OCI-M1 (cell line): ENCODE measurements at regions not wholly inside any gene's neighbourhood (a gene's known extent, or its start where the extent isn't known, plus 50 kb on each side); places are given as distances from the start of the nearest gene placed in this dataset.

Source experiments
- DNase-seq: peaks from one replicate; lab custom pipeline; 2025; lab: John Stamatoyannopoulos, UW

DNA sequence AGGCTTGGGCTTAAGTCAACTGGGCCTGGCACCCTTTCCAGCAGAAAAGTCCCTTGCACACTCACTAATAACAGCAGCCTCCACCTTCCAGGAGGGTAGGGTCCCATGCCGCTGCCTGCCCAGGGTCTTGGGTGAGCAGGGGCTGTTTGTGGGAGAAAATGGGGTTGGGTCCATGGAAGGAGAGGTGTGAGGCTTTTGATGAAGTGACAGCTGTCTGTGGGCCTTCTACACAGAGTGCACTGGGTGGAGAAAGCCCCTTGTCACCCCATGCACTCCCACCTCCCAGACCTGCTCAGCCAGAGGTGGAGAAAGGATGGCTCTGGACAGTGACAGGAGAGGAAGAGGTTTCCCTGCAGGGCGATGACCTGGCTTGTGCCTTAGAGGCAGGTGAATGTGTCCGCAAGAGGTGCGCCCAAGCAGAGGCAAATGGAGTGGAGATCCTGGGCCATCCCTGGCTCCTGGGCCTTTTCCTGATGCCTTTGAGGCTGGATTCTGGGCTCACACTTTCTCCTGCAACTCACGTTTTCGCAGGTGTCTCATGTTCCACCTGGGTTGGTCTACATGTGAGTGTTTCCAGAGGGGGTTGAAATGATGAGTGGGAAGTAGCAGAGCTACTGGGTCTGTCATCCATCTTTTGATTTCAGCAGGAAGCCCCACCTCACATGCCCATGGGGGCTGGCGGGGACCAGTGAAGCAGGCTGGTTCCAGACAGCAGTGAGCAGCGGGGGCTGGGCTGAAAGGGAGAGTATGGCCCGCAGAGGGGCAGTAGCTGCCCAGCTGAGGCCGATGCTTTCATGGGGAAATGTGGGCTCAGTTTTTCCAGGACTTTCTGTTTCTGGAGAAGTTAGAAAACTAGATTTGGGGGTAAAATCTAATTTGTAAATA lies 85.2 kb upstream of the PRR23E start:
- DNase-seq: no peak

DNA sequence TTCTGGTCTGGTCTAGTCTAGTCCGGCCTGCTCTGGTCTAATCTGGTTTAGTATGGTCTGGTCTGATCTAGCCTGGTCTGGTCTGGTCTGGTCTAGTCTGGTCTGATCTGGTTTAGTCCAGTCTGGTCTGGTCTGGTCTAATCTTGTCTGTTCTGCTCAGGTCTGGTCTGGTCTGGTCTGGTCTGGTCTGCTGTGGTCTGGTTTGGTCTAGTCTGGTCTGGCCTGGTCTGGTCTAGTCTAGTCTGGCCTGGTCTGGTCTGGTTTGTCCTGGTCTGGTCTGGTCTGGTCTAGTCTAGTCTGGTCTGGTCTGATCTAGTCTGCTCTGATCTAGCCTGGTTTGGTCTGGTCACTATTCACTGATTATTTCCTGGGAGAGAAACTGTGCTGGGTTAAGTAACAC lies 84.1 kb upstream of the PRR23E start:
- no peak for DNase-seq

DNA sequence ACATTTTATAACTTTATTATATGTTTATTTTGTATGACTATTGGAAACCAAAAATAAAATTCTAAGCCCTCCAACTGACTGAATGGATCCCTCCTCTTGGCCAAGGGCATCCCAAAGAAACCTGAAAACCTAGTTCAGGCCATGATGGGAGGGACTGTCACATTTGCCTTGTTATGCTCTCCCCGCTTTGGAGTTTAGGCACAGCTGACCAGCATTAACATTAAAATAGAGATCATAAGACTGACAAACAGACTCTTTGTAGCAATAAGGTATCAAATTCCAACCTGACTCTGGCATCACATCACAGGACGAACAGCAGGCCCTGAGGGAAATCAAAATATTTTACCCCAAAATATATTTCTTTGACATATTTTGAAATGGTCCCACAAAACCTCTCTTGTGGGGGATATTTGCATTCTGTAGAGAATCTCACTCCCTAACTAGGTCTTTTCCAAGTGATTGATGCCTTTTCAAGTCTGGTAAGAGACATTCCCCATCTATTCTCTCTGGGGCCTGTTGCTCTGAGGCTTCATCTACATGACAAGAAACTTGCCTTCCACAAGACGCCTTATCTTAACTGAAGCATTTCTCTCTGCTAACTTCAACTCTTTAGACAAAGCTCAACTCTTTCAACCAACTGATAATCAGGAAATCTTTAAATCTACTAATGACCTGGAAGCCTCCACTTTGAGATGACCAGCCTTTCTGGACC lies 81.8 kb upstream of the PRR23E start:
- DNase-seq: no peak

DNA sequence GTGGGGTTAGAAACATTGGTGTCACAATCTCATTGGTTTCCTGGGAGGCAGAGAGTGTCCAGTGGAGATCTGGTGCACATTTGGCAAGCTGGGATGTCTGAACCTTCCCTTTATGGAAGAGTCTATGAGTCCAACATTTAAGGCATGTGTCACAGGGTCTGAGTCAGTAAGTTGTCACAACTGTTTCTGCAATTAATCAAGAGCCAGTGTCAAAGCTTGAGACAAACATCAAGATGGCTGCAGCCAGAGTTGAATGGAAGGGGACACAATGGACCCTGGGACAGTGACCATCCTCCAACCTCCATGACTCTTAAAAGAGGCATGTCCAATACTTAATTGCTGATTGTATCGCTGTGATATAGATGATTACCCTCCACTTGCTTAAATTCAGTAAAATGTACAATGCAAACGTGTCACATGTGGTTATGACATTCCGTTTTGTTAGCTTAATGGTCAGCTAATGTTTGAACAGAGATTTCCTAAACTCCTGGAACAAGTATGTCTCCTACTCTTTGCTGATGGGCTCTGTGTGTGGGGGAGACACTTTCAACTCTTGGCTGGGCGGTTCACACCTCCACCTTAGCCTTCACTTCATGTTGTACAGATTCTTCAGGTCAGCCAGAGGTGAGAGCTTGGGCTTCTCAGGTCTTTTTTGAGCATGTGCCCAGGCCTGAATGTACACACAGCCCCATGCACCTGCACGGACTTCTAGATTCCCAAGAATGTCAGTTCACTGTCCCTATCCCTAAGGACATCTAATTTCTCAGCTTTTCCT lies 79.9 kb upstream of the PRR23E start:
- no peak for DNase-seq

DNA sequence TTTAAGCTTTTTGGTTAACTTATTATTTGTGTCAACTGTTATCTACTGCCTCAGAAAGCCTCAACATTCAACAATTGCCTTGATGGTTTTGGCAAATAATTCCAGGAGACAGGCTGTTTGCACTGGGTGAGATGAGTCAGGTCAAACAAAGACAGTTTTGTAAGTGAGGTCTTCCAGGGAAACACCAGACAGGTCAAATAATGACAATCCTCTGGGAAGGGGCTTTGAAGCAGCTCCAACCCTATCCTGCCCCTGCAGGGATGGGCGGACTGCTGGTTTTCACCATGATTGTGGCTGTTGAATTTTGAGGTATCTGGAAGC lies 79.4 kb upstream of the PRR23E start:
- no peak for DNase-seq

DNA sequence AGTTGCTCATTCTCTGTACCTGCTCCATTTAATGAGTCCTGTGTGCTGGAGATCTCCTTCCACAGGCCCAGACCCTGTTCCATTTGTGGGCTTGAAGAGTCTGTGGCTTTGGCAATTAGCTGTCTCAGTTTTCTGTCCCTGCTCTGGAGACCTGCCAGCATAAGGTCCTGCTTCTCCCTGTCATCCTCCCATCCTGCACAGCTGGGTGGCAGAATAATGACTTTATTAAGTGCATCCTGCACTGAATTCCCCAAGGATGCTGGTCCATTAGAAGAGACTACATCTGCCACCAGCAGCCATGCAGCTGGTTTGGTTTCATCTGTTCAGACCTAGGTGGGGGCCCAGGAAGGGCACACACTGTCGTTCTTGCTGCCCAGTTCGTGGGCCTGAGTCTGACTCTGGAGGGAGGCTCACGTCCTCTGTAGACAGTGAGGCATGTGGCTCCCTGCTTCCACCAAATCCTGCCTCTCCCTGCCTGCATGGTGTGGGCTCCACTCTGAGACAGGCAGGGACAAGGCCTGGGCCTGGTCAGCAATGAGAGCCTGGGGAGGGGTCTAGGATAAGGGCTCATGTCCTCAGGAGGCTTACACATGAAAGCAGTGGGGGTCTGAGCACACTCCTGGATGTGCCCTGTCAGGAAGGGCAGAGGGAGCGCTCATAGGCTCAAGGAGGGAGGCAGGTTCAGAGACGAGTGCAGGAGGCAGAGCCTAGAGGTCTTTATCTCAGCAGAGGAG lies 78.4 kb upstream of the PRR23E start:
- no peak for DNase-seq

DNA sequence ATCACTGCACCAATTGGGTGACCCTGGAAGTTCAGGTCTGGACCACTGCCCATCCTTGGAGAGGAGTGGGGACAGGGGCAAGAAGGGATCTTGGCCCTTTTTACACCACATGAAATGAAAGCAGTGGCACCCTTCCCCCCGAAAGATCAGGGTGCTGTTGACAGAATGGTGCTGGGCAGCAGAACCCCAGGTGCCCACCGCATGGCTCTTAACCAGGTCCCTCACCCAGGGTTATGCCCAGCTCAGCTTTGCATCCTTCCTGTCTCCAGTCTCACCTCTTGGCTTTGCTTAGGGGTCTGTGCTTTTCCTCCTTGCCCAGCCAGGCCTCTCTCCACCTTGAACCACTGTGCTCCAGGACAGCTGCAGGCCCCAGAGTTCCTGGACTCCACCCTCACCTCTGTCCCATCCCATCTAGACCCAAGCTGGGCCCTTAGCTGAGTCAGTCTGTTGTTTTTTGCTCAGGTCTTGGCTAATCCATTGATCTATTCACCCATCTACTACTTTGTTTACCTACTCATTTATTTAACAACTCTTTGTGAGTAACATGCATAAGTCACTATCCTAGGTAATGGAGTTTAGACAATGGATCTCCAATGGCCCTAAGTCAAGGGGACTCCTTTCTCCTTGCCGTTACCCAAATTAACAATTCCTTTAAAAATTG lies 77.1 kb upstream of the PRR23E start:
- DNase-seq: no peak

DNA sequence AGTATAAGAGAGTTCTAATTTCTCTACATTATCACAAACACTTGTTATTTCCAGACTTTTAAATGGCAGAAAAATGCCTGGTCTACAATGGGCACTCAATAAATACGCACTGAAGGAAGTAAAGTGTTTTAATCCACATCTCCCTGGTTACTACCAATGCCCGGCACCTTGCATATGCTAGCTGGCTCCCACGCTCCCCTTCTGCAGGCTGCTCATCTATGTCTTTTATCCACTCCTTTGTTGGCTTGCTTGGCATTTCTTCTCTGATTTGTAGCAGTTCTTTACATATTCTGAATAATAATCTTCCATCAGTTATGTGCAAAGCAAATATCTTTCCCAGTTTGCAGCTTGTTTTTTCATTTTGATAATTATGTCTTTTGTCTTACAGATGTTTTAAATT lies 74.6 kb upstream of the PRR23E start:
- no peak for DNase-seq

DNA sequence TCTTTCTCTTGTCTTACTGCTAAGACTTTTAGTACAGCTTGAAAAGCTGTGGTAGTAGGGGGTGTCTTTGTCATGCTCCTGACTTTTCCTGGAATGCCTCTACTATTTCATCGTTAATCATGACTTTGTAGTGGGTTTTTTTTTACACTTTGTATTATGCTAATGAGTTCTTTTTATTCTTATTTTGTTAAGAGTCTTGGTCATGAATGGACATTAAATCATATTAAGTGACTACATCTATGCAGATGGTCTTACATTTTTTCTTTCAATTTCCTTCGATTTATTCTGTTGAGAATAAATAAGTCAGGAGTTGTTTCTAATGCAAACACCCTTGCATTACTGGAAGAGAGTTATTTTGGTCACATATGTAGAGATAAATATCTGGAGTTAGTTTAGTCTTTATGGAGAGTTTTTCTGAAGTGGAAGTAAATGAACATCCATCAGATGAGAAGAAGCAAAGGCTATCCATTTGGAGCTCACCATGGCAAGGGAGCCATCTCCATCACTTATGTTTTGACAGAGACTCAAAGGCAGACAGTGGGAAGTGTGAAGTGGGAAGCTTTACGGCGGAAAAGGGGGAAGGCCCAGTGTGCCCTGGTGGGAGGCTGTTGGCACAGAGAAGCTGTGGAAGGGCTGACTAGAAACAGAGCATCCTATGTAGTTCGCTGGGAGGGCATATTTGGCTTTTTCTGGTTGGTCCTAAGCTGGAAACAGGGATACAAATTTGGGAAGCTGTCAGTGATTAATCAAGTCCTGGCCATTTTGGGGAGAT lies 73.1 kb upstream of the PRR23E start:
- no peak for DNase-seq

DNA sequence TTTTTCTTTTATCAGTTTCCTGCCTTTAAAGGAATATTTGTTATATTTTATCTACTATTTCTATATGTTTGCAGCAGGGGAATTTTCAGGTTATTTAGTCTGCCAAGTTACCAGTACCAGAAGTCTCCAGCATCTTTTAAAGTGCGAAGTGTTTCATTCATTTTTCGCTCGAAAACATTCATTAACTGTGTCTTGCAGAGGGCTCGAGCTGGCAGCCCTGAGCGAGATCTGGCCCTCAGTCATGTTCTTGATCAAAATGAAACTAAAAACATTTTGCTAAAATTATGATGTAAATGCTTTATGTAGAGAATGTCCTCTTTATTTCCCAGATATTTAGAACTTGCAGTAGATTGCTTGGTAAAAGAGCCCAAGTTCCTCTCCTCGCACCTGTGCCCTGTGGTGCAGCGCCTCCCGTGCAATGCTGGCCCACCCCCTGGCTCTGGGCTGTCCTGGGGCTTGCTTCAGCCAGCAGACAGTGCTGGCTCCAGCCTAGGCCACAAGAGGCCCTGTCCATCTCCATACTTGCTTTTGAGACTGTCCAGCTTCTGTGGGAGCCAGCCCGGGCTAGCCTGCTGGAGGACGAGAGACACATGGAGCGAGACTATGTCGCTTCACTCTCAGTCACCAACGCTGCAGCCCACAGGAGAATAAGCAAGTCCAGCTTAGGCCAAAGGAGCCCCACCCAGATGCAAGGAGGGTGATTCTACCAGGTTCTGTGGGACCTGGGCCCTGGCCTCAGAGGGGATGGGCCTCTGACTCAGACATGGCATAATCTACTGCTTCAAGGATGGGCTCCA lies 71.9 kb upstream of the PRR23E start:
- no peak for DNase-seq

DNA sequence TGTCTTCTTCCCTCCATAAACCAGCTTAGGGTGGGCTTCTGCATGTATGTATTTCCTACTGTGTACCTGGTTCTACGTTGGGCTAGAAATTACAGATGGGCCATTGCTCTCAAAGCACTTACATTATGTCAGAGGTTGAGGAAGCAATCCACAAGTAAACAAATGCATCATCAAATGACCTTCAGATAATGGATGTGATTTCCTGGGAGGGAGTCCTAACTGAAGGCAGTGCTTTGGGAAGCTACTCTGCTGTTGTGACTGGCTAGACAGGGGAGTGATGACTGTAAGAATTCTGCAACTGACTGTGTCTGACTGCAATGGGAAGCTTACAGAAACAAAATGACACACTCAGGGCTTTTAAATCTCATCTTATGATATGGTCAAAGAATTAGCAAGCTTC lies 71.0 kb upstream of the PRR23E start:
- no peak for DNase-seq

DNA sequence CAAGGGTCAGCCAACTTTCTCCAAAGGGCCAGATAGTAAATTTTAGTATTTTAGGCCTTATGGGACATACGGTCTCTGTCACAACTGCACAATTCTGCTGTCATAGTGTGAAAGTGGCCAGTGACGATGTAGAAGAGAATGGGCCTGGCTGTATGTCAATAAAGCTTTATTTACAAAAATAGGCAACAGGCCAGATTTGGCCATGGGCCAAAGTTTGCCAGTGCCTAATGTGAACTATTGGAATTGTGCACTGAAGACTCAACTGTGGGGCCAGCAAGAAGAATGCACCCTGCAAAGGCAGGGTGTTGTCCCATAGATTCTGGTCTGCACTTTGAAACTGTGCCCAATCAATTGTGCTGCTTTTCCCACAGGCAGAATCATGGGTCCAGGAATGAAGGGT lies 69.4 kb upstream of the PRR23E start:
- DNase-seq: no peak

DNA sequence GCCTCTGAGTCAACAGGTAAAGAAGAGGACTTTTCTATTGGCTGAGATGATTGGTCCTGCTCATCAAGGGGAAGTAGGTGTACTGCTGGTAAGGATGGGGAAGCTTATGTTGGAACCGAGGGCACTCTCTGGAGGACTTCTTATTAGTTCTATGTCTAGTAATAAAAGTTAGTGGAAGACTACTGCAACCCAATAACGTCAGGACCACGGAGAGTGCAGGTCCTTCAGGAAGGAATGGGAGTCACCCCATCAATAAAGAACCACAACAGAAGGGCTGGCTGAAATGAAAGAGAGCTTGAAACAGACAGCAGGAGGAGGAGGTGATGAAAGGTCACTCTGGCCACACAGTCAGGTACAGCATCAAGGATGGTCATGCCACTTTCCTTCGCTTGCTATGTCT lies 68.8 kb upstream of the PRR23E start:
- no peak for DNase-seq

DNA sequence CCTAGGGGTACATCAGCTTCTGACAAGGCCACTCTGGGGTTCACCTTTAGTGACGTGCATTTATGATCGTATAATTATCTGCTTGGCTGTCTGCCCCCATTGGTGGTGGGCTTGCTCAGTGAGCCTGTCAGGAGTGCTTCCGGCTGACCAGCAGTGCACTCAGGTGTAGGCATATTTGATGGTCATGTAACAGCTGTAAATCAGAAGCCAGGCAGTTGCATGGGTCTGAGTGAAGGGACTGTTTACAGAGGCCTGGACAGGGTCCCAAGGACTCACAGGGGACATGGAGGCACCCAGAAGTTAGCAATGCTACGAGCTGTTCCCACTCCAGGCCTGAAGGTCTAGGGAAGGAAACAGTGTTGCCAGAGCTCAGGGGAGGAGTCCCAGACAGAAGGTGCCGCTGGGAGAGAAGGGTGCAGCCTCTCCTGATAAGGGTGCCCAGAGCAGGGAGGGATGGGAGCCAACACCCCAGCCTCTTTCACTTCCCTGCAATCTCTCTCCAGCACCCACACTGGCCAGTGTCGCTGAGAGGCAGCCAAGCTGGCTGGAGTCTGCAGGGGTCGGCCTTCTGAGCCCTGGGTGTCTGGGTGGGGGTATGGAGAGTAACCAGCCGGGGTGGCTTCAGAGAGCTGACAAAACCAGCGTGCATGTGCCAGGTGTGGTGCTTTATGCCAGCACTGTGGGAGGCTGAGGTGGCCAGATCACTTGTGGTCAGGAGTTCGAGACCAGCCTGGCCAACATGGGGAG lies 61.3 kb upstream of the PRR23E start:
- DNase-seq: no peak

DNA sequence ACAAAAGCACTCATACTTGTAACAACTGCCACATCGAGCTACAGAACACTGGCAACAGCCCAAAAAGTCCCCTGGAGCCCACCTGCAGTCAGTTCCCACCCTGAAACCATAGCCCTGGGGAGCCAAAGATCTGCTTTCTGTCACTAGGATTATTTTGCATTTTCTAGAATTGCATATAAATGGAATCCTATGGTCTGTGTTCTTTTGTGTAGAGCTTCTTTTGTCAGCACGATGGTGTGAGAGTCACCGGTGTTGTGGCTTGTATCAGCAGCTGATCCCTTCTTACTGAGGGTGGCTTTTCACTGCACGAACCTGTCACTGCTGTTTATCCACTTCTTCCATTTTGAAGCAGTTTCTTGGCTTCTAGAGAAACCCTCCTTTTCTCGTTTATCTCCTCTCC lies 60.1 kb upstream of the PRR23E start:
- DNase-seq: no peak

DNA sequence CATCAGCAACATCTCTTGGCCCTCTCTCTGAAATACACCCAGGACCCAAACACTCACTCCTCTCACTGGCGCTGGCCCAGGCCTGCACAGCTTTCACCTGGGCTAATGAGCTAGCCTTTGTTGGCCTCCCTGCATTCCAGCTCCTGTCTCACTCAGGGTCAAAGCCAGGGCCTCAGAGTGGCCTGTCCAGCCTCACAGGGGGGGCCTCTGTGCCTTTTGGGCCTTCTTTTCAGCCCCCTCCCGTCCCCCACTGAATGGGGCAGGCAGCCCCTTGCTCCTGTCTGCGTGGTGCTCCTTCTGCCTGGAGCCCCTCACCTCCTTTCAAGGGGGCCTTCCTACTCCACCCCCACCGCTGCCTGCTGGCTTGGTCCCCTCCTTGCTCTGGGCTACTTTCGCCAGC lies 59.0 kb upstream of the PRR23E start:
- no peak for DNase-seq

DNA sequence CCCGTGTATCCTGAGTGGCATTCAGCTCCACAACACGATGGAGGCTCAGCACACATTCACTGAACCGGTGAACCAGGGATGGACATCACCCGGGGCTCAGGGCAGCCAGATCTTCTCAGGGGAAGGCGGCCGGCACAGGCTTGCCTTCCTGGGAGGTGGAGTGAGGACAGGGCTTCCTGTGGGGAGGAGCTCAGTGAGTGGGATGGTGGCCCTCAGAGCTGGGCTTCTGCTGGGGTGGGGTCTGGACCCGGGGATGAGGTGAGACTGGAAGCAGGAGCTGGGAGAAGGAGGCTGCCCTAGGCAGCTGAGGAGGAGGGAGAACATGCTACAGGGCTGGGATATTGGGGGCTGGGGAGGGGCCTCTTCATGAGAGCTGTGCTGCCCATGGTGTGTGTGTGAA lies 58.5 kb upstream of the PRR23E start:
- no peak for DNase-seq

DNA sequence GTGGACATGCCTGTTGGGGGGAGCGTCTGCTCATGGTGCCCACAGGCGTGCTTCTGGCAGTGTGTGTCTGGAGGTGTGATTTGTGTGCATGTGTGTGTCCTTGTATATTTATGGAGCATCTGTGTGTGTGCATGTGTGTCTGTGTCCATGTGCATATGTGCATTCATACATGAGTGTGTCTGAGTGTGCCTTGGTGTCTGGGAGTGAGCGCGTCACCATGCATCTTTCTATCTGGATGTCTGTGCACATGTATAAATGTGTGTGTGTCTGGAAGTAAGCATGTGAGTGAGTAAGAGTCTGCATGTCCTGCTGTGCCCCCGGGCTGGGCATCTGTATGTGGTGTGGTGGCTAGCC lies 58.1 kb upstream of the PRR23E start:
- DNase-seq: no peak

DNA sequence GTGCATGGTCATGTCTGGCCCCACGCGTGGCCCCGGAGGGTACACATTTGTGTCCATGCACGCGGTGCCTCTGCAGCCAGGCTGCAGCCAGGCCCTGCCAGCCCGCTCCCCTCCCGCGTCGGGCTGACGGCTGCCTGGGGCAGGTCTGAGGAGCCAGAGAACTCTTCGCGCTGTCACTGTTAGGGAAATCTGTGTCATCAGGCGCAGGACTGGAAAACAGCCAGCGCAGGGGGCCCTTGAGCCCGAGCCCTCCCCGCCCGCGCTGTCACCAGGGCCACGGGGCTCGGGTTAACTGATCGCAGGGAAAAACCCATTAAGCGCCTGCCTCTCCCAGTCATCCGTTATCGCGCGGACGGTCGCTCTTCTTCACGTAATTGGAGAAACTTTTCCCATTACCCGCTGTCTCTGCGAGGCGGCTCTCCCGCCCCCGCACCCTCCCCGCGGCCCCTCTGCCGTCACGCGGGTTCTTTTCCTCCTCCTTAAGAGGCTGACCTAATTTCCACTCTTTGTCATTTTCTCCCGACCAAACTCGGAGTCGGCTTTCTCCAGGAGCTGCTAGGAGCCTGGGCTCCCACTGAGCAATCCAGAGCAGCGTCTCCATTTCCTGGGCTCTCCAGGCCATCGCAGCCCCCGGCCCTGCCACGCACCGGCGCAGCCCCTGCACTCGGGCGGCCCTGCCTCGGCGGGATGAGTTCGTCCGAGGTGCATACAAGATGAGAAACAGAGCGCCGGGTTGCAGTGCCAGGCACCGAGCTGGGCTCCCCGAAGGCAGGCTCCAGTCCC lies 57.5 kb upstream of the PRR23E start:
- DNase-seq: no peak
